ENCODE measurements at regions not wholly inside any gene's neighbourhood (a gene's known extent, or its start where the extent isn't known, plus 50 kb on each side); places are given as distances from the start of the nearest gene placed in this dataset.
"Not testable (repeated sequence)": the region's sequence is repeated elsewhere in the genome, so short reads cannot be mapped to it uniquely, and the experiment has no call there.

DNA sequence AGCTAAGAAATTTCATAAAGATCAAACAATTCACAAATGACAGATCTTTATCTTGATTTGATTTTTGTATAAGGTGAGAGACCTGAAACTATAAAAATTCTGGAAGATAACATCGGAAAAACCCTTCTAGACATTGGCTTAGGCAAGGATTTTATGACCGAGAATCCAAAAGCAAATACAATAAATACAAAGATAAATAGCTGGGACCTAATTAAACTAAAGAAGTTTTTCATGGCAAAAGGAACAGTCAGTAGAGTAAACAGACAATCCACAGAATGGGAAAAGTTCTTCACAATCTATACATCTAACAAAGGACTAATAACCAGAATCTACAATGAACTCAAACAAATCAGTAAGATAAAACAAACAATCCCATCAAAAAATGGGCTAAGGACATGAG, 116.9 kb upstream of the BCHE start:
- in situ Hi-C loops (cut with HindIII; ENCODE audit: low pct_ligation_motif_present, low sequenced_read_pairs) = no loop called here
- Histone ChIP-seq H3K4me3 (ENCODE audit: low read depth, low read length) (no peak overlapping the region), H3K27ac (no peak overlapping the region), H3K27me3 (replicated peaks) (no peaks in the 10 kb centered on the region), H3K36me3 (replicated peaks) (no peaks in the 10 kb centered on the region)
- no peak for TF ChIP-seq CTCF (IDR thresholded peaks at IDR 0.05; ENCODE audit: low read depth, low read length, missing control alignments)
- DNase-seq = no peak

- TF ChIP-seq CTCF (IDR thresholded peaks at IDR 0.05; ENCODE audit: low read depth, low read length, missing control alignments) = no peak
- in situ Hi-C loops (cut with HindIII; ENCODE audit: low pct_ligation_motif_present, low sequenced_read_pairs) = no loop called here
- no peak overlapping the region for H3K27ac ChIP-seq
- H3K36me3 ChIP-seq (replicated peaks) = no peaks in the 10 kb centered on the region
- H3K27me3 ChIP-seq (replicated peaks) = no peaks in the 10 kb centered on the region
- no peak overlapping the region for H3K4me3 ChIP-seq (ENCODE audit: low read depth, low read length)
- DNase-seq = no peak
Observed at GRCh38 chr3:165946360-165946759, 109.1 kb upstream of the BCHE start.

DNA sequence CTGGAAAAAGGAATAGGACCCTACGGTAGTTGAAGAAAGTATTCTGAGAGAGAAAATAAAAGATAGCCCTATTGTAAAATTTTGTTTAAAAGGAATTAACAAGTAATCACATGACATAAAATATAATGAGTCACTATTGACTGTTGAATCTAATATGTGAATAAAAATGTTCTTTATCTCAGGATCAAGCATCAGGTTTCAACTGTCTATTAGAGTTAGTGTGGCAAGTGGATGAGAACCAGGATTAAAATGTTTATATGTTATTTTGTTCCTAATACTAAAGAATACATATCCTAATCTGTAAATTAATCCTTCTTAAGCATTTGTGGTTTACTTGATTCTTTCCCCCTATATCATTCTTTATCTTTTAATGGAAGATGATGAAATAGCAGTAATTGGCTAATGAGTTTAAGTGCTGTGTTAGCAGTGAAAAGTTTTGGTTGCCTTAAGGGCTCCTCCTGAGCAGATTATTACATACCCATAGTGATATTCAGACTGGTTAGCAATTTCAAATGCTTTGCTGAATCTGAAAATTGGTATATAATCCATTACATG, 101.8 kb upstream of the BCHE start:
- no peak for DNase-seq
- Histone ChIP-seq H3K36me3 (replicated peaks) (no peaks in the 10 kb centered on the region), H3K27ac (no peak overlapping the region), H3K27me3 (replicated peaks) (no peaks in the 10 kb centered on the region), H3K4me3 (ENCODE audit: low read depth, low read length) (no peak overlapping the region)
- in situ Hi-C loops (cut with HindIII; ENCODE audit: low pct_ligation_motif_present, low sequenced_read_pairs) = no loop called here
- no peak for TF ChIP-seq CTCF (IDR thresholded peaks at IDR 0.05; ENCODE audit: low read depth, low read length, missing control alignments)

GRCh38 chr3:165936081-165936480, 98.9 kb upstream of the BCHE start:
- H3K27ac ChIP-seq; DNase-seq; H3K4me3 ChIP-seq (ENCODE audit: low read depth, low read length); H3K27me3 ChIP-seq (replicated peaks); H3K36me3 ChIP-seq (replicated peaks); in situ Hi-C loops (cut with HindIII; ENCODE audit: low pct_ligation_motif_present, low sequenced_read_pairs): not testable (repeated sequence)

DNA sequence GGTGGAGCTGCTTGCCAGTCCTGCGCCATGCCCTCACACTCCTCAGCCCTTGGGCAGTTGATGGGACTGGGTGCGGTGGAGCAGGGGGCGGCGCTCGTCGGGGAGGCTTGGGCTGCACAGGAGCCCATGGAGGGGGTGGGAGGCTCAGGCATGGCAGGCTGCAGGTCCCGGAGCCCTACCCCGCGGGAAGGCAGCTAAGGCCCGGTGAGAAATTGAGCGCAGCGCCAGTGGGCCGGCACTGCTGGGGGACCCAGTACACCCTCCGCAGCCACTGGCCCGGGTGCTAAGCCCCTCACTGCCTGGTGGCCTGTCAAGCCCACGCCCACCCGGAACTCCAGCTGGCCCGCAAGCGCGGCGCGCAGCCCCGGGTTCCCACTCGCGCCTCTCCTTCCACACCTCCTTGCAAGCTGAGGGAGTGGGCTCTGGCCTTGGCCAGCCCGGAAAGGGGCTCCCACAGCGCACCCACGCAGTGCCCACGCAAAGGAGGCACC, 87.1 kb upstream of the BCHE start:
- H3K4me3 ChIP-seq (ENCODE audit: low read depth, low read length); H3K27me3 ChIP-seq (replicated peaks); H3K36me3 ChIP-seq (replicated peaks); DNase-seq; H3K27ac ChIP-seq; in situ Hi-C loops (cut with HindIII; ENCODE audit: low pct_ligation_motif_present, low sequenced_read_pairs): not testable (repeated sequence)

DNA sequence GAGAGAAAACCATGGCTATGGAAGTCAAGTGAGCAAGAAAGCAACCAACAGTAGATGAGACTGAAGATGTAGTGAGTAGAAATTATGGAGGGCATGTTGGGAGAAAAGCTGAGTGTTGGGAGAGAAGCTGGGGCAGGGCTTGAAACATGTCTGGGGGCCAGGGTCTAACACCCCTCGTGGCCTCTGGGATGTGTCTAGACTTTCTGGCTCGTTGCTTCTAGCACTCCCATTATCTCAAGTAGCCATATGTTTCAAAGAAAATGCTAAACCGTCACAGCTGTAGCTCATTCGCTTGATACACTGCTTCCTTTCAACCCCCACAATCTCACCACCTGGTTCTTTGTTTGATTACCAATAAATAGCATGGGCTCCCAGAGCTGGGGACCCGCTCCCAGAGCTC, 83.8 kb upstream of the BCHE start:
- no peak overlapping the region for H3K4me3 ChIP-seq (ENCODE audit: low read depth, low read length)
- no peaks in the 10 kb centered on the region for H3K27me3 ChIP-seq (replicated peaks)
- in situ Hi-C loops (cut with HindIII; ENCODE audit: low pct_ligation_motif_present, low sequenced_read_pairs) = no loop called here
- H3K27ac ChIP-seq = no peak overlapping the region
- no peak for TF ChIP-seq CTCF (IDR thresholded peaks at IDR 0.05; ENCODE audit: low read depth, low read length, missing control alignments)
- no peaks in the 10 kb centered on the region for H3K36me3 ChIP-seq (replicated peaks)
- DNase-seq = no peak

DNA sequence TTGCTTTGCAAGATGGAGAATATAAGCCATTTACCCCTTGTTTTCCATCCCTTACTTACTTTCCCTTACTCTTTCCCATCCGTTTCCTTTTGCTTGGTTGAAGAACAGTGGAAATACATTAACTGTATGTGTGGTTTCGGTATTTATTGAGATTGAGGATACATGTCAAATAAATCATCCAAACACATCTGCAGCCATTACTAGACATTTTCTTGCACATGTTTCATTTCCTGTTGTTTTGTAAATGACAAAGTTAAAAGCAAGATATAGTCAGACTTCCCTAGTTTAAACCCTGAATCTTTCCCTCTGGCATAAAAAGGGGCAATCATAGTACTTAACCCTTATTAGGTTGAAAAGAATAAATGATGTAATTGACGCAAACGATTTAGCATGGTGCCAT, 82.1 kb upstream of the BCHE start:
- no peaks in the 10 kb centered on the region for H3K36me3 ChIP-seq (replicated peaks)

More for the DNA sequence above, 82.1 kb upstream of the BCHE start:
- no peak for TF ChIP-seq CTCF (IDR thresholded peaks at IDR 0.05; ENCODE audit: low read depth, low read length, missing control alignments)
- Histone ChIP-seq H3K27me3 (replicated peaks) (no peaks in the 10 kb centered on the region), H3K4me3 (ENCODE audit: low read depth, low read length) (no peak overlapping the region), H3K27ac (no peak overlapping the region)
- in situ Hi-C loops (cut with HindIII; ENCODE audit: low pct_ligation_motif_present, low sequenced_read_pairs) = no loop called here
- DNase-seq = no peak

Data from brain microvascular endothelial cell (primary cell).